ENCODE measurements at regions not wholly inside any gene's neighbourhood (a gene's known extent, or its start where the extent isn't known, plus 50 kb on each side); places are given as distances from the start of the nearest gene placed in this dataset.

- Histone ChIP-seq H3K4me1 (ENCODE audit: insufficient read depth, low read length) (no peaks in the 10 kb centered on the region), H3K27ac (ENCODE audit: low read length) (no peak overlapping the region), H3K4me3 (ENCODE audit: low read depth in 1 of 2, low read length in 2 of 2) (no peak overlapping the region), H3K27me3 (ENCODE audit: insufficient read depth, low read length, poor library complexity) (peaks cover 7% of the 10 kb centered on the region), H4K20me1 (ENCODE audit: insufficient read depth, low read length) (no peaks in the 10 kb centered on the region), H2AFZ (ENCODE audit: low read depth, low read length) (no peak overlapping the region), H3K36me3 (ENCODE audit: insufficient read depth, low read length) (no peaks in the 10 kb centered on the region), H3K4me2 (ENCODE audit: insufficient read depth, low read length) (no peak overlapping the region), H3K9ac (ENCODE audit: low read depth, low read length) (no peak overlapping the region), H3K9me3 (ENCODE audit: insufficient read depth, low read length, severe bottlenecking) (no peaks in the 10 kb centered on the region), H3K79me2 (ENCODE audit: insufficient read depth, low read length) (no peaks in the 10 kb centered on the region)
- DNase-seq = no peak
- TF ChIP-seq EZH2 (IDR thresholded peaks at IDR 0.05; ENCODE audit: borderline replicate concordance, low read depth, low read length, severe bottlenecking) (no peak), CTCF (IDR thresholded peaks at IDR 0.05; ENCODE audit: borderline replicate concordance, extremely low read depth, low read length, poor library complexity, severe bottlenecking) (no peak)
- no peak for ATAC-seq (ENCODE audit: insufficient read depth, low read depth)
Measured at GRCh38 chr1:208551633-208552320, 307.6 kb upstream of the PLXNA2 start.

- no peak for DNase-seq
- H3K9ac ChIP-seq (ENCODE audit: low read depth, low read length) = no peak overlapping the region
- H4K20me1 ChIP-seq (ENCODE audit: insufficient read depth, low read length) = no peaks in the 10 kb centered on the region
- peaks cover 5% of the 10 kb centered on the region for H3K27me3 ChIP-seq (ENCODE audit: insufficient read depth, low read length, poor library complexity)
- no peaks in the 10 kb centered on the region for H3K4me1 ChIP-seq (ENCODE audit: insufficient read depth, low read length)
- no peaks in the 10 kb centered on the region for H3K9me3 ChIP-seq (ENCODE audit: insufficient read depth, low read length, severe bottlenecking)
- no peaks in the 10 kb centered on the region for H3K79me2 ChIP-seq (ENCODE audit: insufficient read depth, low read length)
- TF ChIP-seq EZH2 (IDR thresholded peaks at IDR 0.05; ENCODE audit: borderline replicate concordance, low read depth, low read length, severe bottlenecking) (no peak), CTCF (IDR thresholded peaks at IDR 0.05; ENCODE audit: borderline replicate concordance, extremely low read depth, low read length, poor library complexity, severe bottlenecking) (no peak)
- no peak overlapping the region for H3K27ac ChIP-seq (ENCODE audit: low read length)
- ATAC-seq (ENCODE audit: insufficient read depth, low read depth) = no peak
- H3K4me3 ChIP-seq (ENCODE audit: low read depth in 1 of 2, low read length in 2 of 2) = no peak overlapping the region
- H3K36me3 ChIP-seq (ENCODE audit: insufficient read depth, low read length) = no peaks in the 10 kb centered on the region
- H3K4me2 ChIP-seq (ENCODE audit: insufficient read depth, low read length) = no peak overlapping the region
- no peak overlapping the region for H2AFZ ChIP-seq (ENCODE audit: low read depth, low read length)
Measured at GRCh38 chr1:208552928-208553327, 308.7 kb upstream of the PLXNA2 start.

GRCh38 chr1:208556461-208556860 lies 312.3 kb upstream of the PLXNA2 start:
- Histone ChIP-seq H3K4me3 (ENCODE audit: low read depth in 1 of 2, low read length in 2 of 2) (no peak overlapping the region), H3K79me2 (ENCODE audit: insufficient read depth, low read length) (no peaks in the 10 kb centered on the region), H3K4me1 (ENCODE audit: insufficient read depth, low read length) (no peaks in the 10 kb centered on the region), H3K9me3 (ENCODE audit: insufficient read depth, low read length, severe bottlenecking) (no peaks in the 10 kb centered on the region), H3K9ac (ENCODE audit: low read depth, low read length) (no peak overlapping the region), H3K27ac (ENCODE audit: low read length) (no peak overlapping the region), H2AFZ (ENCODE audit: low read depth, low read length) (no peak overlapping the region), H4K20me1 (ENCODE audit: insufficient read depth, low read length) (no peaks in the 10 kb centered on the region), H3K36me3 (ENCODE audit: insufficient read depth, low read length) (no peaks in the 10 kb centered on the region), H3K4me2 (ENCODE audit: insufficient read depth, low read length) (no peak overlapping the region), H3K27me3 (ENCODE audit: insufficient read depth, low read length, poor library complexity) (peaks cover 5% of the 10 kb centered on the region)
- TF ChIP-seq EZH2 (IDR thresholded peaks at IDR 0.05; ENCODE audit: borderline replicate concordance, low read depth, low read length, severe bottlenecking) (no peak), CTCF (IDR thresholded peaks at IDR 0.05; ENCODE audit: borderline replicate concordance, extremely low read depth, low read length, poor library complexity, severe bottlenecking) (no peak)
- ATAC-seq (ENCODE audit: insufficient read depth, low read depth) = no peak
- DNase-seq = no peak

Measured in DND-41 (cell line).